ENCODE measurements at regions not wholly inside any gene's neighbourhood (a gene's known extent, or its start where the extent isn't known, plus 50 kb on each side); places are given as distances from the start of the nearest gene placed in this dataset.

- Histone ChIP-seq H3K4me2 (ENCODE audit: insufficient read depth, low read length) (no peak overlapping the region), H3K27me3 (ENCODE audit: control insufficient read depth in 2 of 2, insufficient read depth in 2 of 2, low read length in 2 of 2) (no peaks in the 10 kb centered on the region), H4K20me1 (replicated peaks; ENCODE audit: control insufficient read depth, extremely low read depth, insufficient read depth, low read length) (no peaks in the 10 kb centered on the region), H3K9me1 (replicated peaks; ENCODE audit: control insufficient read depth, extremely low read depth, insufficient read depth, low read length) (no peaks in the 10 kb centered on the region), H3K4me1 (ENCODE audit: control insufficient read depth, extremely low read depth, insufficient read depth, low read length) (no peaks in the 10 kb centered on the region), H3K36me3 (ENCODE audit: control insufficient read depth in 2 of 2, extremely low read depth in 1 of 2, insufficient read depth in 2 of 2, low read length in 2 of 2) (no peaks in the 10 kb centered on the region), H3K27ac (ENCODE audit: insufficient read depth, low read depth, low read length) (no peak overlapping the region), H3K79me2 (ENCODE audit: control insufficient read depth, insufficient read depth, low read length) (no peaks in the 10 kb centered on the region), H3K9me3 (replicated peaks; ENCODE audit: control insufficient read depth, insufficient read depth, low read length) (no peaks in the 10 kb centered on the region), H3K4me3 (replicated peaks in 1 of 3; ENCODE audit: insufficient read depth in 1 of 3, low read depth in 1 of 3, low read length in 3 of 3) (no peak overlapping the region), H3K9ac (replicated peaks; ENCODE audit: extremely low read depth, insufficient read depth, low read length) (no peak overlapping the region), H2AFZ (ENCODE audit: low read depth, low read length) (no peak overlapping the region)
- no TSS peak for BruUV-seq (replicated peaks)
- POLR2A ChIA-PET: no interaction called here
- CTCF ChIA-PET: interaction anchor here (1.5 kb wide), 1 partner anchor 12 kb away, joined by 4 read pairs; no protein-coding TSS in a partner anchor
- TF ChIP-seq MAX (IDR thresholded peaks at IDR 0.05; ENCODE audit: insufficient read depth, insufficient read length) (no peak), MYC (IDR thresholded peaks at IDR 0.05; ENCODE audit: low read depth, low read length) (no peak), EZH2 (IDR thresholded peaks at IDR 0.05; ENCODE audit: borderline replicate concordance, low read depth, low read length, severe bottlenecking) (no peak), POLR2AphosphoS5 (IDR thresholded peaks at IDR 0.05; ENCODE audit: insufficient read depth, low read depth, low read length) (no peak), GATA2 (IDR thresholded peaks at IDR 0.05; ENCODE audit: insufficient read depth, insufficient read length, low read depth, low read length) (no peak), POLR2A (IDR thresholded peaks at IDR 0.05; ENCODE audit: low read depth, low read length) (no peak), JUN (IDR thresholded peaks at IDR 0.05; ENCODE audit: borderline replicate concordance, insufficient read depth, insufficient read length, low read depth) (no peak), FOS (IDR thresholded peaks at IDR 0.05; ENCODE audit: borderline replicate concordance, insufficient read depth, low read length) (no peak), CTCF (IDR thresholded peaks at IDR 0.05; ENCODE audit: extremely low read depth in 1 of 2, insufficient read depth in 1 of 2, low read depth in 1 of 2, low read length in 2 of 2) (no peak)
- DNase-seq (ENCODE audit: low read depth, low spot score): no peak
- intact Hi-C loops (cut with micrococcal nuclease): no loop called here
- dilution Hi-C loops (cut with MboI; ENCODE audit: extremely low pct_ligation_motif_present, low sequenced_read_pairs): no loop called here
- no peak for FAIRE-seq
These were observed 516.7 kb downstream of the KCNT2 start for GRCh38 chr1:196091397-196092135.
